Right cardiac atrium (tissue), 5 donors: ENCODE measurements at regions not wholly inside any gene's neighbourhood (a gene's known extent, or its start where the extent isn't known, plus 50 kb on each side); places are given as distances from the start of the nearest gene placed in this dataset.

ENCODE experiments used
- ATAC-seq, 2 donors: fragments of 200-7000 bp; cut with Tn5 transposase; one replicate each; pipeline versions ENCODE4 v1.8.0 to v1.9.1; 2020; ENCODE audit warnings: moderate library complexity in 2 of 2, mild to moderate bottlenecking in 1 of 2
- DNase-seq, 3 donors: peaks; one replicate each; pipeline ENCODE4 v3.0.0-alpha.2; 2020
- H3K27ac ChIP-seq: one replicate; pipeline ENCODE4 v1.5.1; 2013; ENCODE audit warnings: mild to moderate bottlenecking, low read length, control low read depth, moderate library complexity
- H3K27me3 ChIP-seq: one replicate; pipeline ENCODE4 v1.6.1; 2013; ENCODE audit not compliant: control insufficient read depth, insufficient read depth
- H3K4me1 ChIP-seq: one replicate; pipeline ENCODE4 v1.6.1; 2013; ENCODE audit warnings: low read length; ENCODE audit not compliant: control insufficient read depth, insufficient read depth
- H3K4me3 ChIP-seq: one replicate; pipeline ENCODE4 v1.5.1; 2013; ENCODE audit warnings: low read length, control low read depth
- H3K9me3 ChIP-seq: one replicate; pipeline ENCODE4 v1.6.1; 2013; ENCODE audit warnings: low read length; ENCODE audit not compliant: control insufficient read depth
- WGBS: extraction: QIAGEN DNeasy Blood & Tissue Kit; methylation state at CpG from one replicate; pipeline ENCODE4 v1.1.7; 2013; 5-methylcytosine and 5-hydroxymethylcytosine counted together
- intact Hi-C, 4 donors: fragments of 100-400 bp; cut with DNase I; formaldehyde crosslinking; loops; one replicate each; pipeline versions ENCODE4 v1.11.0 to v1.14.0; 2022 to 2023
- donor health status: healthy with polysubstance abuse.
- donor health status: DM: no; HTN: yes; CAD: no.
- donor health status: DM: no; HTN: no; CAD: no.
- donor health status: DM: no; HTN: yes; CAD: no; lungs with severe emphysema.
- donor health status: DM: yes; HTN: yes; CAD: no.

GRCh38 chr4:35538807-35539206, 705.5 kb downstream of the ARAP2 start:
- H3K4me3 ChIP-seq, result no peak overlapping the region
- WGBS, result 64% methylated on average over 4 of the region's 4 CpGs
- no peak overlapping the region for H3K27ac ChIP-seq
- DNase-seq, result no peak
- intact Hi-C loops, result no loop called here
- no peak for ATAC-seq
- H3K4me1 ChIP-seq, result no peaks in the 10 kb centered on the region
- H3K9me3 ChIP-seq, result no peaks in the 10 kb centered on the region
- no peaks in the 10 kb centered on the region for H3K27me3 ChIP-seq

DNA sequence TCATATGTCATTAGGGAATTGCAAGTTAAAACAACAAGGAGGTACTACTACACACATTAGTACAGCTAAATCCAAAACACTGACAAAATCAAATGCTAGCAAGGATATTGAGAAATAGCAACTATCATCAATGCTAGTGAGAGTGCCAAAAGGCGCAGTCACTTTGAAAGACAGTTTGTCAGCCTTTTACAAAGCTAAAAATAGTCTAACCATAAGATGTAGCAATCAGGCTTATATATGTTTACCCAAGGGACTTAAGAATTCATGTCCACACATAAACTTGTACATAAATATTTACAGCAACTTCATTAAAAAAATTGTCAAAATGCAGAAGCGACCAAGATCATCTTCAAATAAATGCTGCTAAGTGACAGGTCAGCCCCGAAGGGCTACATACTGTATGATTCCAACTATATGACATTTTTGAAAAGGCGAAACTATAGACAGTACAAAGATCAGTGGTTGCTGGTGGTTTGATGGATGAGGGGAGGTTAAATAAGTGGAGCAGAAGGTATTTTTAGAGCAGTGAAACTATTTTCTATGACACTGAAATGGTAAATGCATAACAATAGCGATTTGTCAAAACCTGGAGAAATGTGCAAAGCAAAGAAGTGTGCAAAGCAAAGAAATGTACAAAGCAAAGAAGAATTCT, 704.8 kb downstream of the ARAP2 start:
- Histone ChIP-seq H3K4me3 (no peak overlapping the region), H3K9me3 (no peaks in the 10 kb centered on the region), H3K27ac (no peak overlapping the region), H3K27me3 (no peaks in the 10 kb centered on the region), H3K4me1 (no peaks in the 10 kb centered on the region)
- ATAC-seq (no peak), DNase-seq (no peak)
- intact Hi-C loops, result no loop called here
- 79% methylated on average over 5 of the region's 5 CpGs for WGBS

- intact Hi-C loops, result no loop called here
- H3K27ac ChIP-seq, result no peak overlapping the region
- WGBS, result 81% methylated on average over 12 of the region's 12 CpGs
- DNase-seq, result no peak
- H3K4me3 ChIP-seq, result no peak overlapping the region
- peak in 1 of 2 donors; percentile 24 for ATAC-seq
- H3K4me1 ChIP-seq, result no peaks in the 10 kb centered on the region
- no peaks in the 10 kb centered on the region for H3K9me3 ChIP-seq
- no peaks in the 10 kb centered on the region for H3K27me3 ChIP-seq
These were observed 703.0 kb downstream of the ARAP2 start for GRCh38 chr4:35541146-35541887.

GRCh38 chr4:35541888-35542213, 702.5 kb downstream of the ARAP2 start:
- ATAC-seq, result no peak
- Histone ChIP-seq H3K4me3 (no peak overlapping the region), H3K27me3 (no peaks in the 10 kb centered on the region), H3K27ac (no peak overlapping the region), H3K4me1 (no peaks in the 10 kb centered on the region), H3K9me3 (no peaks in the 10 kb centered on the region)
- 86% methylated on average over 5 of the region's 5 CpGs for WGBS
- intact Hi-C loops, result no loop called here
- no peak for DNase-seq

GRCh38 chr4:35548921-35549320, 695.4 kb downstream of the ARAP2 start:
- WGBS, result 84% methylated on average over 3 of the region's 3 CpGs
- no peaks in the 10 kb centered on the region for H3K9me3 ChIP-seq
- intact Hi-C loops, result no loop called here
- ATAC-seq (no peak), DNase-seq (no peak)
- no peaks in the 10 kb centered on the region for H3K4me1 ChIP-seq
- H3K4me3 ChIP-seq, result no peak overlapping the region
- H3K27ac ChIP-seq, result no peak overlapping the region
- H3K27me3 ChIP-seq, result no peaks in the 10 kb centered on the region

GRCh38 chr4:35556387-35556786, 687.9 kb downstream of the ARAP2 start:
- Histone ChIP-seq H3K9me3 (no peaks in the 10 kb centered on the region), H3K4me1 (no peaks in the 10 kb centered on the region), H3K27me3 (no peaks in the 10 kb centered on the region), H3K27ac (no peak overlapping the region), H3K4me3 (no peak overlapping the region)
- ATAC-seq (no peak), DNase-seq (no peak)
- intact Hi-C loops, result no loop called here
- 83% methylated on average over 1 of the region's 1 CpG for WGBS

DNA sequence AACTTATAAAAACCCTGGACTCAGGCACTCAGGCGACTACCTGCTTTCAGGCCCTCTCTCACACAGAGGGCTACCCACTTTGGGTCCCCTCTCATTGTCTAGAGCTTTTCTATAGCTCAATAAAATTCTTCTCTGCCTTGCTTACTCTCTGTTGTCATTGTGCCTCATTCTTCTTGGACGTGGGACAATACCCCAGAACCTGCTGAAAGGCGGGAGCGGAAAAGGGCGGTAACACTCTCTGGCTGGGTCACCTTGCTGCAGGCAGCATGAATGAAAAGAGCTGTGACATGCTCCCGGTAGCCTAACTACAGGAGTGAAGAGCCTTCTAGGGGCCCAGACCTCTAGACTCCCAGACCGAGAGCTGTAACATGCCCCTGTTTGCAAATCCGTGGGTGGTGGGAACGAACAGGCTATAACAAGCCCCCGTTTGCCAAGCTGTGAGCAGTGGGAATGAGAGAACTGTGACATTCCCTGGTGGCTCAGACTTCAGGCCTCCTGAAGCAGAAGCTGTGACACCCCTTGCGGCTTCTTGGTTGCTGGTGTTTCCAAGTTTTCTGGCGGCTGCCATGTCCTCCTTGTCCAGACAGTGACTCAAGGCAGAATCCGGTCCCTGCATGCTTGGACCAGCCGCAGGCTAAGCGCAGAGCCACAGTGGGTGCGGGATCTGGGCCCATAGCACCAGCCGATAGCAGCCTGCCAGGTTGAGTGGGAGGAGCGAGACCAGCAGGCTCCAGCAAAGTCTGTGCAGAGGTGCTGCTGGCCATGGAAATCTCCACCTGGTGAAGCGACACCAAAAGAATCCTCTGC, 684.6 kb downstream of the ARAP2 start:
- H3K27ac ChIP-seq, result no peak overlapping the region
- intact Hi-C loops, result no loop called here
- H3K4me3 ChIP-seq, result no peak overlapping the region
- no peaks in the 10 kb centered on the region for H3K4me1 ChIP-seq
- H3K9me3 ChIP-seq, result no peaks in the 10 kb centered on the region
- ATAC-seq, result no peak
- H3K27me3 ChIP-seq, result no peaks in the 10 kb centered on the region
- DNase-seq, result peak in 1 of 3 donors; percentile 29
- WGBS, result 92% methylated on average over 19 of the region's 19 CpGs

DNA sequence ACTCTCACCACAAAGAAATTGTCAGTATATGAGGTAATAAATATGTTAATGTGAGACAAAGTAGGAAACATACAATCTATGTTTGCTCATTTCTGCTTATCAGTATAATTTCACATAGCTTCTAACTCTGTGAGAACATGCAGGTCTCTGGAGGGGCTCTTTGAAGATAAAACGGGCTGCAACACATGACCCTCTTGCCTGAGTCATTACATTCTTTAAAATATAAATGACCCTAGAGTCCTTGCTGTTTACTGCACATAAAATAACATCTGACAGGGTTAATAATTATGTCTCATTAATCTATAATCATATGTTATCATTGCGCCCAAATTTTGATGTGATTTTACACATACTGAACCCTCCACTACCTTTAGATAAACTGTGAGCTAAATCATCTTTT, 681.5 kb downstream of the ARAP2 start:
- DNase-seq (no peak), ATAC-seq (no peak)
- H3K4me1 ChIP-seq, result no peaks in the 10 kb centered on the region
- no peak overlapping the region for H3K27ac ChIP-seq
- no peak overlapping the region for H3K4me3 ChIP-seq
- WGBS, result 24% methylated on average over 2 of the region's 2 CpGs
- H3K9me3 ChIP-seq, result no peaks in the 10 kb centered on the region
- intact Hi-C loops, result no loop called here
- no peaks in the 10 kb centered on the region for H3K27me3 ChIP-seq

DNA sequence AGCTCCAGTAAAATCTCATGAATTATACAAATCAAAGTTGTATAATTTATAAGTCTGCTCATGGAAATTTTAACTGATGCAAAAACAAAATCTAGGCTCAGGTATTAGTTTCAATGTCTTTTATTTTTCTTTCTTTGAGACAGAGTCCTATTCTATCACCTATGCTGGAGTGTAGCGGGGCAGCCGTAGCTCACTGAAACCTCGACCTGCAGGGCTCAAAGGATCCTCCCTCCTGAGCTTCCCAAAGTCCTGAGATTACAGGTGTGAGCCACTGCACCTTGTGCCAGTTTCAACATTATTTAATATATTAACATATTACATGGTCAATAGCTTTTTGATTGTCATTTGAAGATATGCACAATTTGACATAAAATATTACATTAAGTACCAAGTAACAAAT, 678.7 kb downstream of the ARAP2 start:
- Histone ChIP-seq H3K9me3 (no peaks in the 10 kb centered on the region), H3K4me3 (no peak overlapping the region), H3K27ac (no peak overlapping the region), H3K4me1 (no peaks in the 10 kb centered on the region), H3K27me3 (no peaks in the 10 kb centered on the region)
- no peak for ATAC-seq
- 88% methylated on average over 3 of the region's 3 CpGs for WGBS
- intact Hi-C loops, result no loop called here
- DNase-seq, result no peak

DNA sequence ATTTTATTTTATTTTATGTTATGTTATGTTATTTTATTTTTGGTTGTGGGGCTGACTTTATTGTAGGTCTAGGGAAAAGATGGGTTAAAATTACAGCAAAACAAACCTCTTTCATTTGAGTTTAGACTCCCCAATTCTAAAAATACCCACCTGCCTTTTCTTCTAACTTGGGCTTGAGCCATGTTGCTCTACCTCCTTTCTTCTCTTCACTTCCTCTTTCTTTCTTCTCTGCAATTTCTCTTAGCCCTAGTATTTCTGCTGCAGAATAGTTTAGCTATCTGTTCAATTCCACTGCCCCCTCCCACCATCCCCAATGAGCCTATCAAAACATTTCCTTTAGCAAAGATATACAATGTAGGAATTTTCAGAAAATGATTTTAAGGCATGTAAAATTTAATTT, 653.3 kb downstream of the ARAP2 start:
- H3K27ac ChIP-seq, result no peak overlapping the region
- H3K4me3 ChIP-seq, result no peak overlapping the region
- intact Hi-C loops, result no loop called here
- ATAC-seq, result no peak
- H3K9me3 ChIP-seq, result no peaks in the 10 kb centered on the region
- no peaks in the 10 kb centered on the region for H3K27me3 ChIP-seq
- DNase-seq, result no peak
- no peaks in the 10 kb centered on the region for H3K4me1 ChIP-seq

DNA sequence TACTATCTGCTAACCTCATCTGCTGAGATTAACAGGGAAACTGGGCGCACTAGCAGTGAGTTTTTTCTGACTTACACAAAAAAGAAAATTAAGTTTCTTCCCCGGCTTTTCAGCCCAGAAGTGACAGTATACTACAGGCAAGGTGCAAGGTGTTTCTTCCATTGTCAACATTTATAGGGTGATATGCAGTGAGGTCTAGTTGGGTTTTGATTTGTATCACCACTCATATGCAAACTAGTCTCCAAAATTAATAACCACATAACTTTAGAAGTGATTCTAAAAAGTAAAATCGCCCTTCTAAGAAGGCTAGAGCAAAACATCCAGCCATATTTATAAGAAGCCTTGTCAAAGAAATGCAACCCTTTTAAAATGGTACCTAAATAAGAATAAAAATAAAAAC, 640.1 kb downstream of the ARAP2 start:
- Histone ChIP-seq H3K27me3 (no peaks in the 10 kb centered on the region), H3K4me1 (no peaks in the 10 kb centered on the region), H3K27ac (no peak overlapping the region), H3K9me3 (no peaks in the 10 kb centered on the region), H3K4me3 (no peak overlapping the region)
- DNase-seq (no peak), ATAC-seq (no peak)
- 84% methylated on average over 3 of the region's 3 CpGs for WGBS
- intact Hi-C loops, result no loop called here
